ENCODE measurements at regions not wholly inside any gene's neighbourhood (a gene's known extent, or its start where the extent isn't known, plus 50 kb on each side); places are given as distances from the start of the nearest gene placed in this dataset.

GRCh38 chr18:25764777-25765176 lies 325.6 kb downstream of the SS18 start:
- H3K4me1 ChIP-seq (ENCODE audit: control insufficient read depth, insufficient read depth, low read length), result no peaks in the 10 kb centered on the region
- no peak overlapping the region for H3K27ac ChIP-seq (ENCODE audit: low read depth, low read length)
- no peaks in the 10 kb centered on the region for H3K27me3 ChIP-seq (ENCODE audit: control insufficient read depth, insufficient read depth, low read length)
- H3K9me3 ChIP-seq (ENCODE audit: control insufficient read depth, insufficient read depth, low read depth, low read length), result no peaks in the 10 kb centered on the region
- H3K4me3 ChIP-seq (ENCODE audit: low read depth, low read length), result no peak overlapping the region
- H3K9ac ChIP-seq (ENCODE audit: low read length), result no peak overlapping the region
- H3K36me3 ChIP-seq (ENCODE audit: control insufficient read depth, insufficient read depth, low read length), result no peaks in the 10 kb centered on the region

- H3K4me3 ChIP-seq (ENCODE audit: low read depth, low read length), result no peak overlapping the region
- no peak overlapping the region for H3K27ac ChIP-seq (ENCODE audit: low read depth, low read length)
- H3K27me3 ChIP-seq (ENCODE audit: control insufficient read depth, insufficient read depth, low read length), result no peaks in the 10 kb centered on the region
- H3K36me3 ChIP-seq (ENCODE audit: control insufficient read depth, insufficient read depth, low read length), result no peaks in the 10 kb centered on the region
- no peaks in the 10 kb centered on the region for H3K9me3 ChIP-seq (ENCODE audit: control insufficient read depth, insufficient read depth, low read depth, low read length)
- no peaks in the 10 kb centered on the region for H3K4me1 ChIP-seq (ENCODE audit: control insufficient read depth, insufficient read depth, low read length)
- H3K9ac ChIP-seq (ENCODE audit: low read length), result no peak overlapping the region
Measured at GRCh38 chr18:25759111-25759510, 331.3 kb downstream of the SS18 start.

GRCh38 chr18:25743646-25744151 lies 346.7 kb downstream of the SS18 start:
- 0 out of 2 replicates have a peak, but pooled peaks cover 5% of the 10 kb centered on the region for H3K4me1 ChIP-seq (ENCODE audit: control insufficient read depth, insufficient read depth, low read length)
- no peak overlapping the region; the same call in 1 of the 2 replicates for H3K4me3 ChIP-seq (ENCODE audit: low read depth, low read length)
- no peaks in the 10 kb centered on the region for H3K27me3 ChIP-seq (ENCODE audit: control insufficient read depth, insufficient read depth, low read length)
- H3K9me3 ChIP-seq (ENCODE audit: control insufficient read depth, insufficient read depth, low read depth, low read length), result no peaks in the 10 kb centered on the region
- no peak overlapping the region for H3K9ac ChIP-seq (ENCODE audit: low read length)
- H3K36me3 ChIP-seq (ENCODE audit: control insufficient read depth, insufficient read depth, low read length), result no peaks in the 10 kb centered on the region
- H3K27ac ChIP-seq (ENCODE audit: low read depth, low read length), result no peak overlapping the region

DNA sequence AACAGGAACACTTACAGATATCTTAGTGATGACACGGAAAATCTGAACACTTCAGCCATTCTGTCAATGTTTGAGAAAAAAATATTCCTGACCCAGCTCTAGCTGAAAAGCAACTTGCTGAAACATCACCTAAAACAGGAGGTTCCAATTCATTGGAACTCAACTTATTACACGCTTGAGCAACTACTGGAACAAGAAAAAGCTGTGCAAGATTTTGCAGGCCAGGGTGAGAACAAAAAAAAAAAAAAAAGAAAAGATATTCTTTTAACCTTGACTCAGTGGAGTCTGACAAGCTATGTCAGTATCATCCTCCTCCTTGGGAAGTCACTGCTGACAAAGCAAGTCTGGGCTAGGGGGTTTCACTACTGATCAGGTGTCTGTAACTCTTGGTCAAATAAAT lies 351.0 kb downstream of the SS18 start:
- H3K9ac ChIP-seq (ENCODE audit: low read length), result no peak overlapping the region
- H3K4me1 ChIP-seq (ENCODE audit: control insufficient read depth, insufficient read depth, low read length), result peaks cover 21% of the 10 kb centered on the region
- no peak overlapping the region for H3K4me3 ChIP-seq (ENCODE audit: low read depth, low read length)
- no peaks in the 10 kb centered on the region for H3K36me3 ChIP-seq (ENCODE audit: control insufficient read depth, insufficient read depth, low read length)
- H3K27ac ChIP-seq (ENCODE audit: low read depth, low read length), result no peak overlapping the region
- H3K27me3 ChIP-seq (ENCODE audit: control insufficient read depth, insufficient read depth, low read length), result peaks cover 25% of the 10 kb centered on the region
- no peaks in the 10 kb centered on the region for H3K9me3 ChIP-seq (ENCODE audit: control insufficient read depth, insufficient read depth, low read depth, low read length)

- Histone ChIP-seq H3K9ac (ENCODE audit: low read length) (no peak overlapping the region), H3K27ac (ENCODE audit: low read depth, low read length) (no peak overlapping the region), H3K9me3 (ENCODE audit: control insufficient read depth, insufficient read depth, low read depth, low read length) (no peaks in the 10 kb centered on the region), H3K4me1 (ENCODE audit: control insufficient read depth, insufficient read depth, low read length) (peaks cover 30% of the 10 kb centered on the region), H3K4me3 (ENCODE audit: low read depth, low read length) (no peak overlapping the region), H3K36me3 (ENCODE audit: control insufficient read depth, insufficient read depth, low read length) (no peaks in the 10 kb centered on the region), H3K27me3 (ENCODE audit: control insufficient read depth, insufficient read depth, low read length) (peaks cover 36% of the 10 kb centered on the region)
Measured at GRCh38 chr18:25737710-25738311, 352.6 kb downstream of the SS18 start.

GRCh38 chr18:25736516-25736915 lies 353.9 kb downstream of the SS18 start:
- Histone ChIP-seq H3K27ac (ENCODE audit: low read depth, low read length) (no peak overlapping the region), H3K4me1 (ENCODE audit: control insufficient read depth, insufficient read depth, low read length) (peaks cover 30% of the 10 kb centered on the region), H3K36me3 (ENCODE audit: control insufficient read depth, insufficient read depth, low read length) (no peaks in the 10 kb centered on the region), H3K4me3 (ENCODE audit: low read depth, low read length) (no peak overlapping the region), H3K9ac (ENCODE audit: low read length) (no peak overlapping the region), H3K9me3 (ENCODE audit: control insufficient read depth, insufficient read depth, low read depth, low read length) (no peaks in the 10 kb centered on the region), H3K27me3 (ENCODE audit: control insufficient read depth, insufficient read depth, low read length) (peaks cover 39% of the 10 kb centered on the region)

GRCh38 chr18:25735459-25735858 lies 355.0 kb downstream of the SS18 start:
- Histone ChIP-seq H3K27ac (ENCODE audit: low read depth, low read length) (no peak overlapping the region), H3K4me3 (ENCODE audit: low read depth, low read length) (no peak overlapping the region), H3K9ac (ENCODE audit: low read length) (no peak overlapping the region), H3K27me3 (ENCODE audit: control insufficient read depth, insufficient read depth, low read length) (peaks cover 39% of the 10 kb centered on the region), H3K9me3 (ENCODE audit: control insufficient read depth, insufficient read depth, low read depth, low read length) (no peaks in the 10 kb centered on the region), H3K36me3 (ENCODE audit: control insufficient read depth, insufficient read depth, low read length) (no peaks in the 10 kb centered on the region), H3K4me1 (ENCODE audit: control insufficient read depth, insufficient read depth, low read length) (peaks cover 30% of the 10 kb centered on the region)

- peaks cover 39% of the 10 kb centered on the region for H3K27me3 ChIP-seq (ENCODE audit: control insufficient read depth, insufficient read depth, low read length)
- H3K27ac ChIP-seq (ENCODE audit: low read depth, low read length), result no peak overlapping the region
- no peak overlapping the region for H3K9ac ChIP-seq (ENCODE audit: low read length)
- peaks cover 30% of the 10 kb centered on the region for H3K4me1 ChIP-seq (ENCODE audit: control insufficient read depth, insufficient read depth, low read length)
- no peak overlapping the region for H3K4me3 ChIP-seq (ENCODE audit: low read depth, low read length)
- H3K9me3 ChIP-seq (ENCODE audit: control insufficient read depth, insufficient read depth, low read depth, low read length), result no peaks in the 10 kb centered on the region
- no peaks in the 10 kb centered on the region for H3K36me3 ChIP-seq (ENCODE audit: control insufficient read depth, insufficient read depth, low read length)
Measured at GRCh38 chr18:25734336-25734735, 356.1 kb downstream of the SS18 start.

GRCh38 chr18:25732862-25733261 lies 357.6 kb downstream of the SS18 start:
- Histone ChIP-seq H3K4me3 (ENCODE audit: low read depth, low read length) (no peak overlapping the region), H3K27me3 (ENCODE audit: control insufficient read depth, insufficient read depth, low read length) (peaks cover 38% of the 10 kb centered on the region), H3K36me3 (ENCODE audit: control insufficient read depth, insufficient read depth, low read length) (no peaks in the 10 kb centered on the region), H3K9ac (ENCODE audit: low read length) (no peak overlapping the region), H3K27ac (ENCODE audit: low read depth, low read length) (no peak overlapping the region), H3K4me1 (ENCODE audit: control insufficient read depth, insufficient read depth, low read length) (peaks cover 30% of the 10 kb centered on the region), H3K9me3 (ENCODE audit: control insufficient read depth, insufficient read depth, low read depth, low read length) (no peaks in the 10 kb centered on the region)

DNA sequence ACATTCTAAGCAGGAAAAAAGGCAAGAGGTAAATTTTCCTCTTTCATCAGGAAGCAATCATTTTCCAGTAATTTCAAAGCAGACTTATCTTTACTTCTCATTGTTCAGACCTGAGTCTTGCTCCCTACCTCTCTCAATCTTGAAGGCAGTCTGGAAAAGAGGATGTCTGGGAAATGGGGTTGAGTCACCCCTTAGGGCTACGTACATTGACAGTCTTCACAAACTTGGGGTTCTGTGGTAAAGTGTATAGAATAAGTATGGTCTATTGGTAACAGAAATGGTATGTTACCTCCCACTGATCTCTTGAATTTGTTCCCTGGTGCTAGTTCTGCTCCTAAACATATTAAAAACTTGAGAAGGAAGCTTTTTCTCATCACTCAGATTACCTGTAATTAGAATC lies 361.3 kb downstream of the SS18 start:
- peaks cover 14% of the 10 kb centered on the region for H3K4me1 ChIP-seq (ENCODE audit: control insufficient read depth, insufficient read depth, low read length)
- no peaks in the 10 kb centered on the region for H3K36me3 ChIP-seq (ENCODE audit: control insufficient read depth, insufficient read depth, low read length)
- peaks cover 14% of the 10 kb centered on the region for H3K27me3 ChIP-seq (ENCODE audit: control insufficient read depth, insufficient read depth, low read length)
- no peak overlapping the region for H3K4me3 ChIP-seq (ENCODE audit: low read depth, low read length)
- H3K27ac ChIP-seq (ENCODE audit: low read depth, low read length), result no peak overlapping the region
- no peaks in the 10 kb centered on the region for H3K9me3 ChIP-seq (ENCODE audit: control insufficient read depth, insufficient read depth, low read depth, low read length)
- H3K9ac ChIP-seq (ENCODE audit: low read length), result no peak overlapping the region

DNA sequence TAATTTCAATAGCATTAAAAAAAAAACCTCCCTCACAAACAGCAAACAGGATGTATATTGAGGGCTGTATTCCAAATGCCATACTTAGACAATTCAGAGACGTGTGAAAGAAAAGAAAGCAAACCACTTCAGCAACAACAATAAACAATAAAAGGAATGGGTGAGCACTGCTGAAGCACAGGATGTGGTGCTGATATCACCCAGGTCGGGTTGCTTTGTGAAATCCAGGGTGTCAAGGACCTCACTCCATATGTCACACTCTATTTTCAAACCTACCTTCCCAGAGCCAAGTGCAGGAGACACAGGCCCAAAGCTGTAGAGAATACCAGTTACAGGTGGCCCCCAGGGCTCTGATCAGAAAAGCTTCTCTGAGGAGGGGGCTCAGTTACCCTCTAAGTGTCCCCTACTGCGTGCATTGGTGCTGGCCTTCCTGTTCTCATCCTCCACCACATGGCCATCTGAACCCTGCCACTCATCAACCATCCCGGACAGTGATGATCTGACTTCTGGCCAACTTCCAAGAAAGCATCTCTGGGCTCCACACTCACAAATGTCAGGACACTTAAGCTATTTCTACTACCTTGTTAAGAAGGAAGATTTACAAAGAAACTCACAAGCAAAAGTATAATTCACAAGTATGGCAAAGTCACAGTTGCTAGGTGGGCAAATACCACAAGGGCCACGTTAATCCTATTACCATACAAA lies 363.0 kb downstream of the SS18 start:
- Histone ChIP-seq H3K27me3 (ENCODE audit: control insufficient read depth, insufficient read depth, low read length) (no peaks in the 10 kb centered on the region), H3K4me1 (ENCODE audit: control insufficient read depth, insufficient read depth, low read length) (peaks cover 3% of the 10 kb centered on the region; the same call in 1 of the 2 replicates), H3K36me3 (ENCODE audit: control insufficient read depth, insufficient read depth, low read length) (no peaks in the 10 kb centered on the region), H3K27ac (ENCODE audit: low read depth, low read length) (no peak overlapping the region), H3K9me3 (ENCODE audit: control insufficient read depth, insufficient read depth, low read depth, low read length) (no peaks in the 10 kb centered on the region), H3K4me3 (ENCODE audit: low read depth, low read length) (no peak overlapping the region), H3K9ac (ENCODE audit: low read length) (no peak overlapping the region)

Measured in HUES6 (cell line).